ENCODE measurements at regions not wholly inside any gene's neighbourhood (a gene's known extent, or its start where the extent isn't known, plus 50 kb on each side); places are given as distances from the start of the nearest gene placed in this dataset.

DNA sequence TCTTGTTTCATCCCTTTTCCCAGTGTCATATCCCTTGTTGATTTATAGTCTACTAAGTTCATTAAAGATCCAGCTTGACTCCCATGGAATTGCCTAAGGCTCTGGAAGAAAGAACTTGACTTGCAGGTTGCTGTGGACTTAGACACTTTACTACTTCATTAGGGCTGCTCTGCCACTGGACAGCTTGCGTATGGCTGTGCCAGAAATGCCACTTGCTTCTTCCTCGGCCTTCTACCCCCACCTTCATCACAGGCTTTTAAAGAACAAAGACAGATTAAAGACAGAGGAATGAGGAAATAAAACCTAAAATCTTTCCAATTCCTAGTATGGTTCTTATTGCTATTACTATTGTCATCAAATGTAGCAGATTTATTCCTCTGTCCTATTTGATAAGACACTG, 591.7 kb downstream of the BCL11A start:
- DNase-seq = no peak
- no peaks in the 10 kb centered on the region for H4K20me1 ChIP-seq (ENCODE audit: insufficient read depth)
- intact Hi-C loops (cut with micrococcal nuclease; ENCODE audit: unreplicated experiment) = no loop called here
- ChIA-PET POLR2A (ENCODE audit: unreplicated experiment) (no interaction called here), CTCF (no interaction called here)
- H3K9me2 ChIP-seq (ENCODE audit: insufficient read depth) = no peaks in the 10 kb centered on the region
- no peak for TF ChIP-seq EZH2 (IDR thresholded peaks at IDR 0.05; ENCODE audit: low read depth)
- TF ChIP-seq, protein P1, sequence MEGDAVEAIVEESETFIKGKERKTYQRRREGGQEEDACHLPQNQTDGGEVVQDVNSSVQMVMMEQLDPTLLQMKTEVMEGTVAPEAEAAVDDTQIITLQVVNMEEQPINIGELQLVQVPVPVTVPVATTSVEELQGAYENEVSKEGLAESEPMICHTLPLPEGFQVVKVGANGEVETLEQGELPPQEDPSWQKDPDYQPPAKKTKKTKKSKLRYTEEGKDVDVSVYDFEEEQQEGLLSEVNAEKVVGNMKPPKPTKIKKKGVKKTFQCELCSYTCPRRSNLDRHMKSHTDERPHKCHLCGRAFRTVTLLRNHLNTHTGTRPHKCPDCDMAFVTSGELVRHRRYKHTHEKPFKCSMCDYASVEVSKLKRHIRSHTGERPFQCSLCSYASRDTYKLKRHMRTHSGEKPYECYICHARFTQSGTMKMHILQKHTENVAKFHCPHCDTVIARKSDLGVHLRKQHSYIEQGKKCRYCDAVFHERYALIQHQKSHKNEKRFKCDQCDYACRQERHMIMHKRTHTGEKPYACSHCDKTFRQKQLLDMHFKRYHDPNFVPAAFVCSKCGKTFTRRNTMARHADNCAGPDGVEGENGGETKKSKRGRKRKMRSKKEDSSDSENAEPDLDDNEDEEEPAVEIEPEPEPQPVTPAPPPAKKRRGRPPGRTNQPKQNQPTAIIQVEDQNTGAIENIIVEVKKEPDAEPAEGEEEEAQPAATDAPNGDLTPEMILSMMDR (conservative IDR thresholded peaks at IDR 0.05) = no peak
- no peaks in the 10 kb centered on the region for H3K79me2 ChIP-seq (ENCODE audit: low read depth)
- no peak overlapping the region for H3K4me2 ChIP-seq
- no peaks in the 10 kb centered on the region for H3K4me1 ChIP-seq (replicated peaks; ENCODE audit: insufficient read depth)
- no peak overlapping the region for H3K4me3 ChIP-seq
- H3F3A ChIP-seq (ENCODE audit: insufficient read depth, low read depth) = no peaks in the 10 kb centered on the region
- no peaks in the 10 kb centered on the region for H3K9me3 ChIP-seq (ENCODE audit: insufficient read depth, low read depth)
- no peaks in the 10 kb centered on the region for H3K27me3 ChIP-seq (ENCODE audit: insufficient read depth, low read depth)
- no TSS peak for BruUV-seq (replicated peaks)
- no peak overlapping the region for H2AFZ ChIP-seq
- no peaks in the 10 kb centered on the region for H3K36me3 ChIP-seq (ENCODE audit: low read depth)
- no peak overlapping the region for H3K27ac ChIP-seq

GRCh38 chr2:59959944-59960343, 593.5 kb downstream of the BCL11A start:
- CTCF ChIA-PET = no interaction called here
- no peak for DNase-seq
- intact Hi-C loops (cut with micrococcal nuclease; ENCODE audit: unreplicated experiment) = no loop called here

GRCh38 chr2:59957504-59957903, 596.0 kb downstream of the BCL11A start:
- Histone ChIP-seq H3K4me3 (no peak overlapping the region), H3K9me3 (ENCODE audit: insufficient read depth, low read depth) (no peaks in the 10 kb centered on the region), H3K9me2 (ENCODE audit: insufficient read depth) (no peaks in the 10 kb centered on the region), H3K36me3 (ENCODE audit: low read depth) (no peaks in the 10 kb centered on the region), H3K79me2 (ENCODE audit: low read depth) (no peaks in the 10 kb centered on the region), H3K4me1 (replicated peaks; ENCODE audit: insufficient read depth) (no peaks in the 10 kb centered on the region), H2AFZ (no peak overlapping the region), H3K27ac (no peak overlapping the region), H3F3A (ENCODE audit: insufficient read depth, low read depth) (no peaks in the 10 kb centered on the region), H4K20me1 (ENCODE audit: insufficient read depth) (no peaks in the 10 kb centered on the region), H3K27me3 (ENCODE audit: insufficient read depth, low read depth) (peaks cover 15% of the 10 kb centered on the region; the same call in 1 of the 2 replicates), H3K4me2 (no peak overlapping the region)
- DNase-seq = no peak
- TF ChIP-seq, protein P1 (conservative IDR thresholded peaks at IDR 0.05) = no peak
- no peak for TF ChIP-seq EZH2 (IDR thresholded peaks at IDR 0.05; ENCODE audit: low read depth)
- POLR2A ChIA-PET (ENCODE audit: unreplicated experiment) = no interaction called here
- CTCF ChIA-PET = no interaction called here
- no TSS peak for BruUV-seq (replicated peaks)
- intact Hi-C loops (cut with micrococcal nuclease; ENCODE audit: unreplicated experiment) = no loop called here

More at GRCh38 chr2:59959944-59960343, 593.5 kb downstream of the BCL11A start:
- no TSS peak for BruUV-seq (replicated peaks)
- Histone ChIP-seq H3K27me3 (ENCODE audit: insufficient read depth, low read depth) (no peaks in the 10 kb centered on the region), H3F3A (ENCODE audit: insufficient read depth, low read depth) (no peaks in the 10 kb centered on the region), H3K4me3 (no peak overlapping the region), H3K9me3 (ENCODE audit: insufficient read depth, low read depth) (no peaks in the 10 kb centered on the region), H3K27ac (no peak overlapping the region), H3K9me2 (ENCODE audit: insufficient read depth) (no peaks in the 10 kb centered on the region), H3K79me2 (ENCODE audit: low read depth) (no peaks in the 10 kb centered on the region), H3K4me1 (replicated peaks; ENCODE audit: insufficient read depth) (no peaks in the 10 kb centered on the region), H3K4me2 (no peak overlapping the region), H4K20me1 (ENCODE audit: insufficient read depth) (no peaks in the 10 kb centered on the region), H2AFZ (no peak overlapping the region), H3K36me3 (ENCODE audit: low read depth) (no peaks in the 10 kb centered on the region)
- no peak for TF ChIP-seq EZH2 (IDR thresholded peaks at IDR 0.05; ENCODE audit: low read depth)
- TF ChIP-seq, protein P1 (conservative IDR thresholded peaks at IDR 0.05) = no peak
- POLR2A ChIA-PET (ENCODE audit: unreplicated experiment) = no interaction called here

Data from PC-9 (cell line).